T47D (cell line): ENCODE measurements at regions not wholly inside any gene's neighbourhood (a gene's known extent, or its start where the extent isn't known, plus 50 kb on each side); places are given as distances from the start of the nearest gene placed in this dataset.

ENCODE experiments used
- DNase-seq, 2 experiments: peaks; one replicate each; pipeline versions ENCODE4 v3.0.0 to v3.0.0-alpha.2; 2011 to 2012; ENCODE audit warnings: low read depth in 1 of 2, low spot score in 1 of 2
- JUND ChIP-seq: IDR thresholded peaks from 2 replicates; pipeline ENCODE4 v1.6.1; 2012; ENCODE audit warnings: low read depth
- in situ Hi-C: cut with HindIII; loops from 2 replicates; pipeline ENCODE4 v1.10.0; 2016; ENCODE audit warnings: low sequenced_read_pairs, low pct_unique_long_range_greater_than_20kb

DNA sequence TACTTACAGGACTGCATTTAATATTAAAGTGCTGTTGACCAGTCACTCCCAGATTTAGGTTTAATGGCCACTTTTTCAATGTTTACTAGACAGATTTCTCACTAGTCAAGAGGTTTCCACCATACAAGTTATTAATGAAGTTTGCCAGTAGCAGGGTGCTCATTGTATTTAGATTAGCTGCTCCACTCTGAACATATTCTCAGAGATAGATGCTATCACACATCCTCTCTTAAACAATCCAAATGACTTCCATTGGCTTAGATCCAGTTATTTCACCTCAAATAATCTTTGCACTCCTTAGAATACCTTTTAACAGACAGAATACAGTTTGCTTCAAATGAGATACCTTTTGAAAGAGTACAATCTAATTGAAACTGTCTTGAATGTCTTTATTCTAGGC, 276.1 kb downstream of the HDGFL1 start:
- no peak for DNase-seq
- TF ChIP-seq JUND, result no peak
- in situ Hi-C loops, result no loop called here

DNA sequence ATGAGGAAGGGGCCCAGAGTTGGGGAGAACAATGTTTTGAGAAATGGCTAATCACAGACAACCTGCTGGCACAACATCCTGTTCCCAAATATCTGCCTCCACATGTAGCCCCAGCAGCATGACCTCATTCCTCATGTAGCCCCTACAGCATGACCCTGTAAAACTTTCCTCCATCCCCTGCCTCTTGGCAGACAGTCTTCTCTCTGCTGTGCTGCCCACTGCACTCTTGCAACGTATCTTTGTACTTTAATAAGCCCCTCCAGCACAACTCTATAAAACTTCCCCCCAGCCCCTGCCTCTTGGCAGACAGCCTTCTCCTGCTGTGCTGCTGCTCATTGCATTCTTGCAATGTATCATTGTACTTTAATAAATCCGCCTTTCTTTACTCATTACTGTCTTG, 278.8 kb downstream of the HDGFL1 start:
- in situ Hi-C loops, result no loop called here
- TF ChIP-seq JUND, result no peak
- DNase-seq, result no peak

DNA sequence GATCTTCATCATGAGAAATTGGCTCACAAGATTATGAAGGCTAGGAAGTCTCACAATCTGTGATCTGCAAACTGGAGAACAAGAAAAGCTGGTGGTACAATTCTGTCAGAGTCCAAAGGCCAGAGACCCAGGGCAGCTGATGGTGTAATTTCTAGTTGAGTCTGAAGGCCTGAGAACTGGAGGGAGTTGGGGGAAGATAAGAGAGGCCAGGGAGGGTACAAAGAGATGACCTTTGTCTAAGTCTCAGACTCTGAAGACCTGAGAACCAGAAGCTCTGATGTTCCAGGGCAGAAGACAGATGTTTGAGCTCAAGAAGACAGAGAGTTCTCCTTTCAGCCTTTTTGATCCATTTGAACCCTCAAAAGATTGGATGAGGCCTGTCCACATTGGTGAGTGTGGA, 280.6 kb downstream of the HDGFL1 start:
- no peak for TF ChIP-seq JUND

DNA sequence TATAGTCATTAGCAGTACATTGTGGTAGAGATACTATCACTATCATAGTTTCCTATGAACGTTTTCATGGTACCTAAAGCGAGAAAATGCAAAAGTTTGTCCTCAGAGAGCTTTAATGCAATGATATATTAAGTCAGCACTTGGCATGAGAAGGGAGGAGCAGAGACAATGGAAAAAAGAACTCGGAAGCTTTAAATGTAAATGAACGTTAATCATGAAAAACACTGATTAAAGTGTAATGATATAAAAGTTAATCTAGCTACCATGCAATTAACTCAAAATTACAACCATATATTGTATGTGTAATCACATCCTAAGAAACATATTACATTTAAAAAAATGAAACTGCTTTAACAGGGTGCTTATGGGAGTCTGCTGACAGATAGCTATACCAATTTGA, 282.7 kb downstream of the HDGFL1 start:
- TF ChIP-seq JUND, result no peak
- in situ Hi-C loops, result no loop called here
- DNase-seq, result no peak

More for the DNA sequence above, 280.6 kb downstream of the HDGFL1 start:
- no peak for DNase-seq
- in situ Hi-C loops, result no loop called here

DNA sequence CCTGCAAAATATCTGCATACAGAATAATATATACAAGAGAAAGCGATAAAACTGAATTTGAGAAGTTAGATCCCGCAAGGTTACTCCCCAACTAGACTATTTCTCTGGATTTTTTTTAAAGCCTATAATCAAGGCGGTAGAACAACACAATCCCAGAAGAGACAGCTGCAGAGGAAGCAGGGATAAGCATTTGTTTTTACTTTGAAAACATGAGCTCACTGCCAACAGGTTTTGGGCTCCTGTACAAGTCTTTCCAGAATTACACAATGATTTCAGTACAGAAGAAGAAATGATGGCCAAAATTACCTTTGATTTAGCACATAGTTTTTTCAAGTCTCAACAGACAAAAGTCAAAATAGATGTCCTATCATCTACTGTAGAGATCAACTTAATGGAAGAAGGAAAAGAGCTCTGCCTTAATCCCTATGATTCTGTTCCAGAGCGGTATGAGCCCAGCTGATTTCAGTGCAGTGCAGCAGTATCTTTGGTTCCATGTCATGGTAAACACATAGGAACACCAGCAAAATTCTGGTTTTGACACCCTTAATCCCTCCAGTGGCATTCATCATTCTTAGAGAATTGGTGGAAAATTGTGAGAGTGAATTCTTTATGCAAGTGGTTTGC, 304.3 kb downstream of the HDGFL1 start:
- TF ChIP-seq JUND, result no peak
- in situ Hi-C loops, result no loop called here
- no peak for DNase-seq

DNA sequence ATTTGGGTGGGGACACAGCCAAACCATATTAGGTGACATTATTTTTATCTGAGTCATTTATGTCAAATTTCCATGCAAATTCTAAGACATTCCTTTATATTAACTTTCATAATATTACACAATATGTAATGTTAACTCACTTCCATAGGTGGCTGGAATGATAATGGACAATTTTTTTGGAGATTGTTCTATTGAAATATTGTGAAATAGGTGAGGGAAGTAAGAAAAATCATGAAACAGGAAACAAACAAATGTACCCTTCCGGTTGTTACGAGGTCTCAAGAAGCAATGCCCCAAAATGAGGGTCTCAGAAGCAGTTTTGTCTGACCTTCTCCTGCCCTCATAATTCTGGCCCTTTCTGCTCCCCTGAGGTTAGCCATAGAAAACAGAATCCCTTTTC, 306.5 kb downstream of the HDGFL1 start:
- DNase-seq, result no peak
- in situ Hi-C loops, result no loop called here
- no peak for TF ChIP-seq JUND

DNA sequence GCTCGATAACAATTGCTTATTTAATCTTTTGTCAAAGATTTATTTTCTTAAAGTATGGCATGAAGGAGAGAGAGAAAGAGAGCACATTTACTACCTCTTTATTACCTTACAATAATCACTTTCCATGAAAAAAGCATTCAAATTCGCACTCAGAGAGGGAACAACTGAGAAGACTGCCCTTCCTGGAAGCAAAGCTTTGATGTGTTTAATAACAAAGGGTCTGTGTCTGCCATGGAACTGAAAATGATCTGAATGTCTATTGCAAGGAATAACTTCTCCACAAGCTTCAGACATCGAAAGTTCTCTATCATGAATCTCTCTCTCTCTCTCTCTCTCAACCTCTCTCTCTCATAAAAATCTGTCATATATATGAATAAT, 308.9 kb downstream of the HDGFL1 start:
- in situ Hi-C loops, result no loop called here
- DNase-seq, result no peak

DNA sequence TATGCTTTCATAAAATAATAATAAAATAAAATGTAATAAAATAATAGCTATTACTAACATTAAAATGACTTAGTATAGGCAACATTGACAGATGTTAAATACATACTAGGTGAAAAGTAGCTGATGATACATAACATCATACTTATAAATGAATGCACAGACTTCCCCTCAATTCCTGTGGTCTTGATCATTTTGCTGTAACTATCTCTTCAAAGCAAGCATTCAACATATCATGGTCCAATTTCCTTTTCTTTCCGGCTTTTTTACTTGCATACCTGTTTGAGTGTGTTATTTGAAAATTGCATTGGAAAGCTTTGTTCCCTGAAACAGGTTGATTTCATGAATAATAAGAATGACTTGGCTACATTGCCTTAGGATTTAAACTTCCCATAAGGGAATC, 309.3 kb downstream of the HDGFL1 start:
- in situ Hi-C loops, result no loop called here
- DNase-seq, result no peak
- no peak for TF ChIP-seq JUND

More for the DNA sequence above, 308.9 kb downstream of the HDGFL1 start:
- no peak for TF ChIP-seq JUND

DNA sequence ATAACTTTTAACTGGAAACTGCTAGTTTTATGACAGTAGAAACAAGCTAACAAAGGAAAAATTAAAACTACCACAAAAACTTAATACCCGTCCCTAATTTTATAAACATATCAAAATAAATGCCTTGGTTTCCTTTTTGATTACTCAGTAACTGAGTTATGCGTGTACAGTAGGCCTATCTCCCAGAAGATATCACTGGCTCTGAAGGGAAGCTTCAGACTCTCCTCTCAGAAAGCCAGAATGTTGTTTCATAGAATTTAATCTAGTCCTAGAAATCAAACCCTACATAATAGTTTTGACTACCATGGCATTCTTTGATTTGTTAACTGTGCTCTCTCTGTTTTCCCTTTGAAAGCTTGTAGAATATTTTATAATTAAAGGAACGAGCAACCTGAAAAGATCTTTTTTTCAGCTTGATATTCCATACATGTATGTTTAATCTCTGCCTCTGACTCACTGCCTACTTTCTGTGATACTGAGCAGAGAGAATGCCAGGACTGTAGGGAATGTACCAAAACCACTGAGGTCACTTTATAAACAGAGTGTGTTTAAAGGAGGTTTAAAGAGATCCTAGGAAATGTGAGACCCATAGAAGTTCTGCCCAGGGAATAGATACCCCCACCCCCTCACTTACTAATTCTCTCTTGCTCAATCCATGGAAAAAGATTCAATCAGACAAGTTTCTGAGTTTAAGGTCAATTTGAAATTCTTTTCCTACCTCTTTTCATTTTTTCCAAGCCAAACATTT, 311.5 kb downstream of the HDGFL1 start:
- in situ Hi-C loops, result no loop called here
- DNase-seq, result peak in 1 of 2 experiments; percentile 38
- TF ChIP-seq JUND, result no peak

DNA sequence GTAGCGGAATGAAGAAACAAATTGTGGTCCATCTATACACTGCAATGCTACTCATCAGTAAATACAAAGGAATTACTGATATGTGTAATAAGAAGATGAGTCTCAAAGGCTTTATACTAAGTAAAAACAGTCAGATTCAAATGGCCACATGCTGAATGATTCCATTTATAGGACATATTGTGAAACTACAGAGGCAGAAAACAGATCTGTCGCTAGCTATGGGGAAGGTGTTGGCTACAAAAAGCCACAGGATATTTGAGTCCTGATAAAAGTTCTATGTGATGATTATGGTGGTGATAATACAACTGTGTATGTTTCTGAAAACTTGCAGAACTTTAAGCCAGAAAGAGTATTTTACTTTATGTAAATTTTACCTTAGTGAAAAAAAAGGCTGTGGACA, 313.2 kb downstream of the HDGFL1 start:
- in situ Hi-C loops, result no loop called here
- no peak for TF ChIP-seq JUND
- DNase-seq, result no peak

DNA sequence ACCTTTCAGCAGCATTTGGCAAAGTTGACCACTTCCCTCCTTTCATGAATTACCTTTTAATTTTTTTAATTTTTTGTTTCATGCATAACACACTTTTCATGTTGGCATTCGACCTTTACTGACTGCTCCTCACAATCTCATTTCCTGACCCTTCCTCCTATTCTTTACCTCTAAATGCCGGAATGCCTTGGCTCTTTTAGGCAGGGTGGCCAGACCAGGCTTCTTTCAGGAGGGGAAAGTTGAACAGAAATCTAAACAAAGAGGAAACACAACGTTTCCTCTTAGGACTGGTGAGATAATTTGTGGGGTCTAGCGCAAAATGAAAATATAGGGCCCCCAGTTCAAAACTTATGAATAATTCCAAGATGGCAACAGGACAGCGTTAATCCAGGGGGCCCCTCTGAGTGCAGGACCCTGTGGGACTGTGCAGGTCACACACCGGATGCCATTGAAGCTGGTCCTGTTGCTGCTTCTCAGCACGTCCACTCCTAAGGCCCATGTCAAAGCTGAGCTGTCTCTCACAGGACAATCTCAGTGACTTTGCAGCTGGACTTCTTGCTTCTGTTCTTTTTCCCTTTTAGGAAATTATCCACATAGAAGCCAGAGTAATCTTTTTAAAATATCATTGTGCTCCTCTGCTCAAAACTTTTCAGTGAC, 313.8 kb downstream of the HDGFL1 start:
- TF ChIP-seq JUND, result no peak
- in situ Hi-C loops, result no loop called here

DNA sequence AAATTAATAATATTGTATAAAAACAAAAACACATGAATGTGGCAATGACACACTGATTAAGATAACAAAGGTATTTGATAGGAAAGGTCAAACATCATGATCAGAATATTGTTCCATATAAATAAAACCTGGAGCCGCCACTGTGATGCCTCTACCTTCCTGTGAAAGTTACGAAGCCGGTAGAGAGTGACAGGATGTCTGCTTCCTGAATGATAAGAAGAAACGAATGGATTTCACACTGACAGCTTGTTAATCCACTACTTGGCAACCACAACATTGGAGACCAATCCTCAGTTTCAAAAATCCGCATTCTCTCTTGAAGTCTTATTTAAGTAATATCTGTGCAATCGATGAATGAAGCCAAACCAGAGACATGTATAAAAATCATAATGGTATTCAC, 315.1 kb downstream of the HDGFL1 start:
- no peak for TF ChIP-seq JUND
- in situ Hi-C loops, result no loop called here
- DNase-seq, result no peak

More for the DNA sequence above, 313.8 kb downstream of the HDGFL1 start:
- DNase-seq, result no peak
